HG02571 (cell line): ENCODE measurements at regions not wholly inside any gene's neighbourhood (a gene's known extent, or its start where the extent isn't known, plus 50 kb on each side); places are given as distances from the start of the nearest gene placed in this dataset.

Experiments used
- ATAC-seq: cut with Tn5 transposase; IDR thresholded peaks from one replicate; pipeline ENCODE4 v1.9.1; 2021; ENCODE audit warnings: mild to moderate bottlenecking, moderate library complexity; ENCODE audit not compliant: unreplicated experiment

DNA sequence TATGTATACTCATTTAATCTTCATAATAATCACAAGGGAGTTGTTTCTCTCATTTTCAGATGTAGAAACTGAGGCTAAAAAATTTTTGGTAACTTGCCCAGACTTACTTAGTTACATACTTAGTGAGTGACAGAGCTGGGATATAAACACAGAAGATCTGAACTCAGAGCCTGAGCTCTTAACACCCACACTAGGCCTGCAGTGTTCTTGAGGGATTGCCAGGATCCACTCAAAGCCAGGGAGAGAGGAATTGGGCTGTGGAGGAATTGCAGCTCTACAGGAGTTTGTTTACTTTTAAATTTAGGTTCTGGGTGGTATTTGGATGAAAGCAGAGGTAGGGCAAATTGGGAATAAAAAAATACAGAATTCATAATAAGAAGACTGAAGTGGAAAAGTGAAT is 515.1 kb upstream of the PLXNA2 start:
- ATAC-seq = no peak

DNA sequence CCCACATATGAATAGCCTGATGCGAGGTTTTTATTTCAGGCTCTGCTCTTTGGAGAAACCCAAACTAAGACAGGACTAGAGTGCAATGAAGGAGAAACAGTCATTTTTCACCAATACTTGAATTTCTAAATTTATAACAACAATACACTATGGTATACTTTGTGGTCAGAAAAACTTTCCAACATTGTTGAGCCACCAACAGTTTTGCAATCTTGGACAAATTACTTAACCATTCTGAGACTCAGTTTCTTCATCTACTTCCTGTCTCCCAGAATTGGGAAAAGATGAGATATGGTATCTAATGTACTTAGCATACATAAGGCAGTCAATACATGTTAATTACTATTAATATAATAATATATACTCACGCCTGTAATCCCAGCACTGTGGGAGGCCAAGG is 519.8 kb upstream of the PLXNA2 start:
- ATAC-seq = no peak

DNA sequence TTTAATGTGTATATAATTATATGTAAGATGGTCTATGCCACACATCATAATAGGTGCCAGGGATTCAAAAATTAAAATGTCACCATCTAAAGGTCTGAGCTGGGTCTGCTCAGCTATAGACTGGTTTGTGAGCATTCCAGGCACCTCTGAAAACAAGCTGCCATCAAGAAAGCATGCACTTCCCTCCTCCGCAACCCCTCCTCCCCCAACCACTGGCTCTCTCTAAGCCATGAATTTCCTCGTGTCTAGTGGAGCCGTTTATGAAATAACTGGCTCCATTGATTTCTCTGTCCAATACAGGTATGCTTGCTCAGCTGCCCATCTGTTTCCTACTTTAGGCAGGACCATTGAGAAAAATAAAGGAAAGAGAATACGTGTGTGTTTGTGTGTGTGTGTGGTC is 522.6 kb upstream of the PLXNA2 start:
- no peak for ATAC-seq

DNA sequence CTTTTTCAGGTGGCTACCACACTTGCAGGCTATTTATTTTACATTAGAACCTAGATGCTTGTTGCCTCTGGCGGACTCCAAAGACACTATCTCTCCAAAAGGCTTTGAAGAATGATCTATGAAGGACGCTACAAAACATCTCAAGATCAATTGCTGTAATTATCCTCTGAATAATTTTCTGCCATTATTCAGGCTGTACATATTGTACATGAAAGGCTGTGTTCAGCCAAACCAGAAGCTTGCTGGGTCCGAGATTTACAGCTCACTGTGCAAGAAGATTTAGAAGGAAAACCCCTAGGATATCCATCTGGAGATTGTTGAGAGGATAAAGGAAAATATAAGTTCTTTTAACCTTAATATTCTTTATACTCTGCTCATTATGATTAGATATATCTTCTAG is 523.6 kb upstream of the PLXNA2 start:
- ATAC-seq = no peak

DNA sequence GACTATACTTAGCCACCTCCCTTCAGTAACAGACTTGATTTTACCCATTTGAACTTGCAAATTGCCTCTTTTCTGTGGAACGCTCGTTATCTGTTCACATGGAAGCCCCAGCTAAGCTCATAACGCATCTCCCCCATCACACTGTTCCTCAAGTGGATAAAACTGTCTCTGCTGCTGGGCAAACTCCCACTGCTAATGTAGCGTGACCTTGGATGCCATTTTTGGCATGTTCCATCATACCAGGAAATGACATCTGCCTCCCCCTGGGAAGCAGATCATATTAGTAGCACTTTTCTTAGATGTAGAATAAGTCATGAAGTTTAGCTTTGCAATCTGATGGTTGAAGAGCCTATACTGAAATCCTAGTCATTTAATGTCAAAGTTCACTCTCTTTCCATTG is 528.7 kb upstream of the PLXNA2 start:
- ATAC-seq = no peak

DNA sequence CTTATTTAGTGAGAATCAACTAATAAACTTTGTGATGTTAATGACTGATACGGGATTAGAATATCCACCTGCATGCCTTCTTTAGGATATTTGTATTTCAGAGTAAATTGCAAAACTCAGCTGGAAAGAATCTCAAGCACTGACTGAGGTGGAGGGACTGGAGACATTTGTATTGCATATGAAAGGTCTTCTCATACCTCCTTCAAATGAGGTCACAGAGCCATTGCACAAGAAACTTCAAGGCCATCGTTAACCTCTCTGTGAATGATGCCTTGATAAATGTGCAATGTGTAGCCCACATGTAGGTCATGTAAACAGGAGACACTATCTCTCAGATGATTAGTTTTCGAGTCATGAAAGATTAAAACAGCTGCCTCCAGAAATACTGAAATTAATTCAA is 531.7 kb upstream of the PLXNA2 start:
- ATAC-seq = no peak

DNA sequence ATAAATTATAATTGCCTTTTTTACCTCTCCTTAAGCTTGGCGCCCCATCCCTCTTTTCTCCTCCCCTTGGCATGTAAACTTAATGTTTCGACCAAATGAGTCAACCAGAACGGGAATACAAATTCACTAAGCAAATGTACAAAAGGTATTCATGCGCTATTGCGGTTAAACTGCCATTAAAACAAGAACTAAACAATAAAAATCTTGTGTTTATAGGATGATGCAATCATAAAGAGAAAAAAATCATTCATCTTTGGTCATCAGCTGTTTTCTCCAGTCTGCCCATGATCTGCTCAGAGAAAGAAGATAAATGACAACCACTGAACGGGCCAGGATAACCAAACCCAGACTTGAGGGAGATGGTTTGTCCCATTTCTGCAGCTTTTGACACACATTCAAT is 534.2 kb upstream of the PLXNA2 start:
- ATAC-seq = no peak

DNA sequence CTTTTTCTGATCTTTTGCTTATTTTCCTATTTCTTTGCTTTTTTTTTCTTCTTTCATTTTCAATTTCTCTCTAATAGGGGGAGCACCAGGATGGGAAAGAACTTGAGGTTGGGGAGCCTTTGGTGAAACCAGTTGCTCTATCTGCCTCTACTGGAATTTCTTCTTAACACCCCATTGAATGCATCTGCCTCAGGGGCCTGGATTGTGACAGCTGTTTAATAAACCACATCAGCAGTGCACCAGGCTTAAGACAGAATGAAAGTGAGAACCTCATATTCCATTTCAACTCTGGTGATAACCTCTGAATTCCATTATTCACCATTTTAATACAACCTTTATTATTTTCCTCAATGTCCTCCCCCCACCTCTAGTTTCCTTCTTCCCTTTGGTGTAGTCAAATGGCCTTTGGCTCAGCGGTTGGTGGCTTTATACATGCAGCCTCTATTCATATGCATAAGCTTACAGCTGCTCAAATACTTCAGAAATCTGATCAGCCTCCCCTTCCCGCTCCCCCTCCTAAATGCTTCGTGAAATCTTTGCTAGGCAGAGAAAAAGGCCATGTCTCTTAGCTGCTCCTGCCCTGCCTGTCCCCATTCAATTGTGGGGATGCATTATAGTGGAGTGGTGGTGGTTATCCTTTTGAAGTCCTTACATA is 537.3 kb upstream of the PLXNA2 start:
- no peak for ATAC-seq

DNA sequence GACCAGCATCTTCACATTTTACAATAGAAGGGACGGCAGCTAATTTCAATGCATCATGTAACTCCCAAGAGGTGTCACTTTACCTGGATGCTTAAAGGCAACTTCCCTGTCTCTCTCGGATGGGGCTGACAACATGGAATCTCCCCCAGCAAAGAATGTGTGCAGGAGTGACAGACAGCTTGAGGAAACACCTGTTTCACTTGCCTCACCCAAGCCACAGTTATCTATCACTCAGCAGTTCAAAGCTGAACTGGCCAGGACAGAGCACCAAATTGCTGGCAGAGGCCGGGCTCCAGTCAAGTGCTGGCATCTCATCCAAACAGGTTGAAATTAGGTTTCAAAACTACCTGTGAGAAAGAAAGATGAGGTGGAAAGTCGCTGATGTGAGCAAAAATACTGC is 538.0 kb upstream of the PLXNA2 start:
- ATAC-seq = no peak

DNA sequence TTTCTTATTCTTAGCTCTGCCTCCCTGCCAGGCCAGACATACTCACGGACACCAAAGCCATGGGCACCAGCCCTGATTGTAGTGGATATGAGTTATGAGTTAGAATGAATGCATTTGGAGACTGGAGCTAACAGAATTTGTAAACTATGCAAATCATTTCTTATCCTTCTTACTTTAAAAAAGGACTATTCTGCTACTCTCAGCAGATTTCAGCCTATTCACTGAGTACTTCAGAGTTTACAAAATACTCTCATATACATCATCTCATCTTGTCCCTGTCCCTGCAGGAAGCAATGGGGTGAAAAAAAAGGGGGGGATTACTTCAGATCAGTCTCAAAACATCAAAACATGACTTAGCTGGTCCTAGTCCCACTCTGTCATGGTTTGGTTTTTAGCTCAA is 541.4 kb upstream of the PLXNA2 start:
- no peak for ATAC-seq

DNA sequence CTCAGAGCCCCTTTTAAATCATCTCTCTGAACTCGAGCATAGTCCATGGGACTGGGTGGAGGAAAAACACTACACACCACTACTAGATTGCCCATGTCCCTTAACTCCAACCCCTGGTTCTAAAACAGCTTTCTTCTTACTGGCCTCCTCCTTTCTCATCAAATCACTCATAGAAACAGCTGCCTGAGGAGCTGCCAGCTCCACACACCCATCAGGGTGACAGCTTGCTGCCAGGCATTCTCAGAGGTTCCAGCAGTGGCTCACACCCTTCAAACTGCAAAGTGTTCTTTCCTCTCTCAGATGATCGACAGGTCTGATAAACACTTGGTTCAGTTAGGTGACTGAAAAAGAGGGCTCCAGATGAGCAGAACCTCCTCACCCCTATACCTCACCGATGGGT is 543.0 kb upstream of the PLXNA2 start:
- no peak for ATAC-seq

DNA sequence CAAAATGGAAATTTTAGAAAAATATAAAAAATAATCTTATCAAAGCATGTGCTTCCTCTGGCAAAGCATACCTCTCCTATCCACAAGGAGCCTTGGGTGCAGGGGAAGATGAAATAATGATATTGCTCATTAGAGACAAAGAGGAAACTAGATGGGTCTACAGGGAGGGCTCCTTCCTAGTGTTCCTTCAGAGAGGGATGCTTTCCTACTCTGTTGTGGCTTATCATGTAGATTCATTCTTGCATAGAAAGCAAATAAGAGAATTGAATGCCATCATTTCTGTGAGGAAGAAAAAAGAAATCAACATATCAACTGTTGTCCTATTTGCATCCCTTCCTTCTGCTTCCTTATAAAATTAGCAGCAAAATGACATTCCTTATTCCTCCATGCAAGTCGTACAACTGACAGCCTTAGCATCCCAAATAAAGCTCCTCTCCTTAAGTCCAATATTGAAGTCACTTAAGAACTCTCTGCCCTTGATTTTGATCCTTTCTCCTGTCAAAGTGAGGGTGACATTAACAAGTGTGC is 543.9 kb upstream of the PLXNA2 start:
- no peak for ATAC-seq

DNA sequence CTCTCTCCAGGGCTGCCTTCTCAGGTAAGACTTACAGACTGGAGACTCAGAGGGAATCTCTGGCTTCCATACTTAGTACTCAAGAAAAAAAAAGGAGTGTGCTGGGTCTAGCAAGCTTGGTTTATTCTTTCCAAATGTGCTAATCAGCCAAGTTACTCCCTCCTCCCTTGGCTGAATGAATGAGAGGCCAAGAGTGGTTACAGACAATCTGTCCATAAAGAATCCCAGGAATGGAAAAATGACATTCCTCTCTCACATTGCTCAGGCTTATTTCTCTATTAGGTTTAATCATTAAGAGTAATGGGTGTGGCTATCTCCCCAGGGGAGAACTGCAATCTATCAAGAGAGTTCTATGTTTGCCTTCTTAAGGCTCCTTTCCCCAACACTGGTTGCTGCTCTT is 547.3 kb upstream of the PLXNA2 start:
- no peak for ATAC-seq

DNA sequence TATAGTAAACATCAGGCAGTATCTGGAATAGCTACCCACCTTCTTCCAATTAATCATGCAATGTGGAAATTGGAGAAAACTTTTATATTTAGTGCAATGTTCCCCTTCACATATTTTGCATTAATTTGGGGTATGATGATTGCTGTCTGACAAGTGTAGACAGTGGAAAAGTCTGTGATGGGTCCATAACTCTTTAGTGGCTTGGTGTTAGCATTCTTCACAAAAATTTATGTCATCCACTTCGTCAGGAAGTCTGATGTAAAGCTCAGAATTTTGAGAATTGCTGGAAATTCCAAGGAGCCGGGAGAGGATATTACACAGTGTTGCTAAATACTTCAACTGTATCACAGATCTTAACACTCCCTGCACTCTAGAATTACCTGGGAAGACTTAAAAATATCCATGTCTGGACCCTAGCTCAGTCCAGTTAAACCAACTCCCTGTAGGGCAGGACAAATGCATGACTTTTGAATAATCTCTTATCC is 549.7 kb upstream of the PLXNA2 start:
- no peak for ATAC-seq

DNA sequence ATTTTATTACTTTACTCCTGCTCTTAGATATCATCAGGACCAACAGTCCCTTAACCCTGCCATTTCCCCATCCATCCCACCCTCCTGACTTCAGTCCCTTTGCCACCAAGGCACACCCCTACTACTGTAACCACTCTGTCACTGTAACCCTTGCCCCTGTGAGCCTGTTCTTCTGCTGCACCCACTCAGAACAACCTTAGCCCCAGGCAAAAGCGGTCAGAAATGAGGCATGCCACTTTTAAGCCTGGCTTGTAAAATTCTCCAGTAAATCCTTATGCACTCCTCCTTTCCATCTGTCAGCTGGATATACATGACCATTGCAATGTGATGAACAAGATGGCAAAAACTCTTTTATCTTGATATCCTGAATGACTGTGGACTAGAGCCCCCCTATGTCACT is 555.0 kb upstream of the PLXNA2 start:
- ATAC-seq = no peak

DNA sequence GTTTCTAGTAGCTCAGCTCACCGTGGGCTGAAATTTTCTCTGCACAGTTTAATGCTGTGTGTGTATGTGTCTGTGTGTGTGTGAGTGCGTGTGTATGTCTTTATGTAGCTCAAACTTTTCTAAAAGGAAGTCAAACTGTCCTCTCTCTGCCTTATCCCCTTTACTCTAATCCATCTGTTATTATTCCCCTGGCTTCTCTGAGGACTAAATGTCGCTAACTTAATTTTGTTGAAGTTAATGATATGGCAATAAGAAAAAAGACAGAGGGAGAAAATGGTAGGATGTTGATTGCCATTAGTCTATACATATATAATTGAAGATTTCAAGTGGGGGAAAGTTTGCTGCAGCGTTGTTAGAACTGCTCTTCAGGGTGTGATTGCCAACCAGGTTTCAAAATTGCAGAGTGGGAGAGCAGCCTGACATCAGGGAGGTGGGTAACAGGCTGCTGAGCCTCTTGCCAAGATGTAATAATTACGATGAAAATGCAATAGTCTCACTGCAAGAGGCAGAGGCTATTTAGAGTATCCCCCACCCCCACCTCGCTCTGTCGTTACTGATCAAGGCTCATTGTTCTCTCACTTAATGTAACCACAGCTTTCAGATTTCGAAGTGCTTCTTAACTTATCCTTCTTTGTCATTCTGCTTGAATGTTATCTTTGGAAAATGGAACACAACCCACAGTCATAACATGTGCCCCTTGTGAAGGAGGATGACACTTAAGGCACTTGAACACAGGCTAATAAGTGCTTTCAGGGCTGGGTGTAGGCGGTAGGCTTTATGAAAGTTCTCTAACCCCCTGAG is 559.0 kb upstream of the PLXNA2 start:
- ATAC-seq = no peak

DNA sequence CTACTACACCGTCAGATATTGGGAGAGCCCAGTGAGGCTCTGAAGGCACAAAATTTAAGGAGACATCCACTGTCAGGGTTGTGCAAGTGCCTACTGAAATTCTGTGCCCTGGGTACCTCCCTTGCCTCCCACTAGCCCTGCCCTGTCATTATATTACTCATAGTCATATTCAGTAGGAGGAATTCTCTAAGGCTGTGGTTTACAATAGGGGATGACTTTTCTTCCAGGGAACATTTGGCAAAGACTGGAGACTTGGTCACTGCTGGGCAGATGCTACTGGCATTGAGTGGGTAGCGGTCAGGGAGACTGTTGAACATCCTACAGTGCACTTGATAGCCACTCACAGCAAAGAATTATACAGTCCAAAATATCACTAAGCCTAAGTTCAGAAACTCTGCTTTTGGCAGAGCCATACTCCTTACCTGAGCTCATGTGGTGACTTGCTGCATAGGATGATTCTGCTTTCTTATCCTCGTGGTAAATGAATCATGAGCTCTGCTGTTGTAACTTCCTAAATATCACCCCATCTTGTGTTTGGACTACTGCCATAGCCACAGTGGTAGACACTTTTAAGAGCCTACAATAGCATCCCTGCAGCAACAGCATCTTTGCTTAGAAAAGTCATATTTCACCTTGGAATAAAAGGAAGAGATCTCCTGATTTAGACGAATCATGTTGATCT is 563.4 kb upstream of the PLXNA2 start:
- no peak for ATAC-seq

DNA sequence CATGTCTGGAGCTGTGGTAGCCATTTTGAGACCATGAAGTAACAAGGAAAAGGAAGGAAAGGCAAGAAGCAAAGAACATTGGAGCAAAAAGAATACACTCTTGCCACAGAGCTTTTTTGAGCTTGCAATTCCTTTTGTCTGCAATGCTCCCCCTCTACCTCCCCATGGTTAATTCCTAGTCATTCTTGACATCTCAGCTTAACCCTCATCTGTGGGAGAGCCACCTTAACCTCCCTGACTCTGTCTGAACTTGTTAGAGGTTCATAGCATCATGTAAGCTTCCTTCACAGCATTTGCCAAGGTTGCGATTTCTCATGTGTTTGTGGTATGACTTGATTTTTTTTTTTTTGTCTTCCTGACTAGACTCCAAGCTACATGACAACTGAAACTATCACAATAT is 564.1 kb upstream of the PLXNA2 start:
- ATAC-seq = no peak

DNA sequence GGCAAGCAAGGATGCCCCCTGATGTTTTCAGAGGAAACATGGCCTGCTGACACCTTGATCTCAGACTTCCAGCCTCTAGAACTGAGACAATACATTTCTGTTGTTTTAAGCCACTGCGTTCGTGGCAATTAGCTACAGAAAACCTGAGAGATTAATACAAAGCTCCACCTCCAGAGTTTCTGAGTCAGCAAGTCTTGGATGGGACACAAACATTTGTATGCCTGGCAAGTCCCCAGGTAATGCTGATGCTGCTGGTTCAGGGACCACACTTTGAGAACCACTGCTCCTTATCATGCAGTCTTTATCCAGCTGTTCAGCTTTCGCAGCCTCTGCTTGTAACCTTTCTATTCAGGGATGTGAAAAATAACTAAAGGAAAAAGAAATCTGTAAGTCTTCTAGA is 565.7 kb upstream of the PLXNA2 start:
- no peak for ATAC-seq

DNA sequence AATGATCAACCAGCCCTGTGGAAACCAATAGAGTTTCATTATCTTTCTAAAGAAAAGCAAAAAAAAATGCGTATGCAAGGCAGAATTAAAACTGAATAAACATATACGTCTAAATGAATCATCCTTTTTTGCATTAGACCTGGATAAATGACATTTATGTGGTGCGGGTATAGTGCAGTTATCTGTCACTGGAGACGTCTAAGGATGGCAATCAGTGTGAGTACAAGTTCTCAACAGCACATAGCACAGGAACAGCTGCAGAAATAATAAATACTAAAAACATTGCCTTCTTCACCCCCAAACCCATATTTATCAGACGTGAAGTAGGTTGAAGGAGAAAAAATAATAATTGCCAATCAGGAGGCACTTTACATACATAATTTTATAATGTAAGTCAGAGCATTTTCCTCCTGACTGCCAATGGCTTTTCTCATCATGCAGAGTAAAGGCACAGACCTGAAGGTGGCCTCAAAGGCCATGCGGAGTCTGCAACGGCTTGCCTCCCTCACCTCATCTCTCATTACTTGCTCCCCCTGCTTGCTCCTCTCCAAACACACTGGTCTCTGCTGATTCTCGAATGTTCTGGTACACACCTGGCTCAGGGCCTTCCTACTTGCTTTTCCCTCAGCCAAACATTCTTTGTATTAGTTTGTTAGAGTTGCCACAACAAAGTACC is 574.7 kb upstream of the PLXNA2 start:
- no peak for ATAC-seq

DNA sequence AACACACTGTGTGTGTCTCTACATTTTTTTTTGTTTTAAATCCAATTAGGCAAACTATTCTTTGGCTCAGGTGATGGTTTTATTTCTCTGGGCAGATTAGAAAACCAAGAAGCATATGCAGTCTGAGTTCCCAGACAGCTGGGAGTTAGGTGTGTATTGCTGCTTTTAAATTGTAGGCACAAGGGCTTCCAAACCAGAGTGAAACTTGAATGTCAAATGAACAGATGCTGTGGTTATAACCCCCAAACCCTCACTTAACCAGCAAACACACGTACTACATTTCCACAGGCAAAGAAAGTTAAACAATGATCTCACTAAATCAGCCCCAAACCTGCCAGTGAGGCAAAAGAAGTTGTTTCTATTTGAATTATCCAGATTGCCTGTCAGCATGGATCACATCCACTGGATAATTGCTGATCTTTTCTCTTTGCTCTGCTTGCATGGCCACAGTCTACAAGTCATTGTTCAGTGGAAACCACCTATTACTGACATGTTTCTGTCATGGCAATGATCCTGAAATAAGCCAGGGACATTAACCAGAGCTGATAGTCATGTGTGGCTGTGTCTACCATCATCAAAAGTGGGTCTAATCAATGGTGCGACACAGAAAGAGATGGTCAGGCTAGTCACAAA is 576.5 kb upstream of the PLXNA2 start:
- ATAC-seq = no peak
